ENCODE measurements at regions not wholly inside any gene's neighbourhood (a gene's known extent, or its start where the extent isn't known, plus 50 kb on each side); places are given as distances from the start of the nearest gene placed in this dataset.

DNA sequence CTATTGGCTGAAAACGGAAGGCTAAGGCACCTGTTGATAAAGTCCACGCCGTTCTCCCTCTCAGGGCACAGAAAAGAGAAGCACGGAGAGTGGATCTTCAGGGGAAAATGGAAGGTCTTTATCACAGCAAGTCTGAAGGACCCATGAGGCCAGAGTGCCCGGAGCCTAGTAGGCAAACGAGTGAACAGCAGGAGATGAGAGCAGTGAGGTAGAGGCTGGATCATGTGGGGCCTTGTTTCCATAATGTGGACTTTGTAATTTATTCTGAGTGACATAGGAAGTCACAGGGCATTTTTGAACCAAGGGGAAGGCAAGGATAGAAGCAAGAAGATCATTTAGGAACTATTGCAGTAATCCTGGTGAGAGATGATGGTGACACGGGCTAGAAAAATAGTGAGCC lies 287.2 kb upstream of the NRIP1 start:
- Histone ChIP-seq H3K4me1 (no peaks in the 10 kb centered on the region), H3K36me3 (ENCODE audit: insufficient read depth in 1 of 2, low read depth in 1 of 2) (no peaks in the 10 kb centered on the region), H3K27me3 (ENCODE audit: insufficient read depth in 3 of 3, low read length in 2 of 3) (no peaks in the 10 kb centered on the region), H3K27ac (no peak overlapping the region), H3K9me3 (no peaks in the 10 kb centered on the region), H3K4me3 (no peak overlapping the region)
- no peak for ATAC-seq
- WGBS, 3 donors, result 88 to 90% (median 88%) methylated on average over 7 of the region's 7 CpGs
- intact Hi-C loops (cut with DNase I), result no loop called here
- no peak for DNase-seq
- TF ChIP-seq, protein P1, sequence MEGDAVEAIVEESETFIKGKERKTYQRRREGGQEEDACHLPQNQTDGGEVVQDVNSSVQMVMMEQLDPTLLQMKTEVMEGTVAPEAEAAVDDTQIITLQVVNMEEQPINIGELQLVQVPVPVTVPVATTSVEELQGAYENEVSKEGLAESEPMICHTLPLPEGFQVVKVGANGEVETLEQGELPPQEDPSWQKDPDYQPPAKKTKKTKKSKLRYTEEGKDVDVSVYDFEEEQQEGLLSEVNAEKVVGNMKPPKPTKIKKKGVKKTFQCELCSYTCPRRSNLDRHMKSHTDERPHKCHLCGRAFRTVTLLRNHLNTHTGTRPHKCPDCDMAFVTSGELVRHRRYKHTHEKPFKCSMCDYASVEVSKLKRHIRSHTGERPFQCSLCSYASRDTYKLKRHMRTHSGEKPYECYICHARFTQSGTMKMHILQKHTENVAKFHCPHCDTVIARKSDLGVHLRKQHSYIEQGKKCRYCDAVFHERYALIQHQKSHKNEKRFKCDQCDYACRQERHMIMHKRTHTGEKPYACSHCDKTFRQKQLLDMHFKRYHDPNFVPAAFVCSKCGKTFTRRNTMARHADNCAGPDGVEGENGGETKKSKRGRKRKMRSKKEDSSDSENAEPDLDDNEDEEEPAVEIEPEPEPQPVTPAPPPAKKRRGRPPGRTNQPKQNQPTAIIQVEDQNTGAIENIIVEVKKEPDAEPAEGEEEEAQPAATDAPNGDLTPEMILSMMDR (IDR thresholded peaks at IDR 0.05), result no peak

DNA sequence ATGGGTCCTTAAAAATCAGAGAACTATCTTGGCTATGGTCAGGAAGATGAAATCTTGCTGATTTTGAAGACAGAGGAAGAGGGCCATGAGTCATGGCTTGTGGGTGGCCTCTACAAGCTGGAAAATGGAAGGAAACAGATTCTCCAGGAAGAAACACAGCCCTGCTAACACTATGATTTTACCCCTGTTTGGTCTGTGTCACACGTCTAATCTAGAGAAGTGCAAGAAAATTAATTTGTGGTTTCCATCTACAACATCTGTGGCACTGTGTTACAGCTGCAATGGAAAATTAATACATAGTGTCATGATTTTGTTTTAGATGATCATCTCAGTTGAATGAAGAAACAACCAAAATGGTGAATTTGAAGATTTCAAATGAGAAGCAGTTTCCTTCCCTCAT lies 288.7 kb upstream of the NRIP1 start:
- Histone ChIP-seq H3K4me1 (no peaks in the 10 kb centered on the region), H3K27ac (no peak overlapping the region), H3K36me3 (ENCODE audit: insufficient read depth in 1 of 2, low read depth in 1 of 2) (no peaks in the 10 kb centered on the region), H3K4me3 (no peak overlapping the region), H3K9me3 (no peaks in the 10 kb centered on the region), H3K27me3 (ENCODE audit: insufficient read depth in 3 of 3, low read length in 2 of 3) (no peaks in the 10 kb centered on the region)
- intact Hi-C loops (cut with DNase I), result no loop called here
- TF ChIP-seq, protein P1 (IDR thresholded peaks at IDR 0.05), result no peak
- 51 to 71% (median 60%) methylated on average over 1 of the region's 1 CpG for WGBS, 3 donors
- DNase-seq (no peak), ATAC-seq (no peak)

DNA sequence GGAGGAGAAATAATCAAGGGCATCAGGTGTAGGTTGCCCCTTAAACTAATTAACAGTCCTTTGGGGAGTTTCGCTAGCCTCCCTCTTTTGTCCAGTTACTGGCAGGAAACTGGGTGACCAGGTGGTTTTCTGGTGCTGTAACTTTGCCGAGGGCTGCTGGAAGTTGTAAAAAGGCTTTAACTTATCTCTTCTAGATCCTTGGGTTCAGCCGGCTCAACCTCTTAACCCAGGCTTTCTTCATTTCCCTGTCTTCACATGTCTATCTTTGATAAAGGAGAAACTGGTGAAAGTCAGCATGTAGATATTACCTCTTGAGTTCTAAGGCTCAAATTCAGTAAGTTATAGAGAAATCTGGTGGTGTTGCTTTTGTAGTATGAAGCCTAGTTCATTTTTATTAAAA lies 289.7 kb upstream of the NRIP1 start:
- Histone ChIP-seq H3K4me3 (no peak overlapping the region), H3K27ac (no peak overlapping the region), H3K9me3 (no peaks in the 10 kb centered on the region), H3K36me3 (ENCODE audit: insufficient read depth in 1 of 2, low read depth in 1 of 2) (no peaks in the 10 kb centered on the region), H3K27me3 (ENCODE audit: insufficient read depth in 3 of 3, low read length in 2 of 3) (no peaks in the 10 kb centered on the region), H3K4me1 (no peaks in the 10 kb centered on the region)
- no peak for DNase-seq
- TF ChIP-seq, protein P1 (IDR thresholded peaks at IDR 0.05), result no peak
- ATAC-seq, result no peak
- intact Hi-C loops (cut with DNase I), result no loop called here
- 41 to 67% (median 58%) methylated on average over 3 of the region's 3 CpGs for WGBS, 3 donors

GRCh38 chr21:15355066-15355465 lies 290.3 kb upstream of the NRIP1 start:
- Histone ChIP-seq H3K4me1 (no peaks in the 10 kb centered on the region), H3K9me3 (no peaks in the 10 kb centered on the region), H3K27me3 (ENCODE audit: insufficient read depth in 3 of 3, low read length in 2 of 3) (no peaks in the 10 kb centered on the region), H3K36me3 (ENCODE audit: insufficient read depth in 1 of 2, low read depth in 1 of 2) (no peaks in the 10 kb centered on the region), H3K27ac (no peak overlapping the region), H3K4me3 (no peak overlapping the region)
- no peak for DNase-seq
- no peak for ATAC-seq
- intact Hi-C loops (cut with DNase I), result no loop called here
- 49 to 69% (median 60%) methylated on average over 6 of the region's 6 CpGs for WGBS, 3 donors
- TF ChIP-seq, protein P1 (IDR thresholded peaks at IDR 0.05), result no peak

DNA sequence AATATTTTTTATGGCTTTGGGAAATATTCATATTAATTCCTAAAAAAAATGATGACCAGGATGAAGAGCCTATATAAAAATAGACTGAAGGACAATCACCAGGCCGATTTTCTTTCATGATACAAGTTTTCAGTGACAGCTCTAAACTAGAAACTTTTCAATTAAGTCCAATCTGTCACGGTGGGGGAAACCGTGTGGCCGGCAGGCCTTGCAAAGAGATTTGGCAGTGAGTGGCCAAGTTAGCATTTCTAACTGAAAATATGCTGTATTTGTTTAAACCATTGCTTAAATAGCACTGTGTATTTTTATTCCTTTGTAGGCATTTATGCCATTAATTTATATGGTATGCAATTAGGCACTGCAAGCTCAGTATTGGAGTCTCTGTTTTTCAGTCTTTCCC lies 294.5 kb upstream of the NRIP1 start:
- no peaks in the 10 kb centered on the region for H3K27me3 ChIP-seq (ENCODE audit: insufficient read depth in 3 of 3, low read length in 2 of 3)
- ATAC-seq (no peak), DNase-seq (no peak)
- no peak overlapping the region for H3K27ac ChIP-seq
- 31 to 49% (median 37%) methylated on average over 4 of the region's 4 CpGs for WGBS, 3 donors
- TF ChIP-seq, protein P1 (IDR thresholded peaks at IDR 0.05), result no peak
- no peak overlapping the region for H3K4me3 ChIP-seq
- H3K4me1 ChIP-seq, result no peaks in the 10 kb centered on the region
- intact Hi-C loops (cut with DNase I), result no loop called here
- H3K36me3 ChIP-seq (ENCODE audit: insufficient read depth in 1 of 2, low read depth in 1 of 2), result no peaks in the 10 kb centered on the region
- no peaks in the 10 kb centered on the region for H3K9me3 ChIP-seq
